ENCODE measurements at regions not wholly inside any gene's neighbourhood (a gene's known extent, or its start where the extent isn't known, plus 50 kb on each side); places are given as distances from the start of the nearest gene placed in this dataset.

- no peaks in the 10 kb centered on the region for H3K79me1 ChIP-seq (ENCODE audit: low read depth in 1 of 2, low read length in 2 of 2)
- BruUV-seq (replicated peaks) = no TSS peak
- H3K27ac ChIP-seq (ENCODE audit: insufficient read depth, low read length) = no peak overlapping the region
- H4K5ac ChIP-seq (ENCODE audit: low read depth, low read length) = no peak overlapping the region
- H3K18ac ChIP-seq (ENCODE audit: low read depth, low read length) = no peak overlapping the region
- no peak overlapping the region for H3K4me3 ChIP-seq (ENCODE audit: insufficient read depth, low read depth, low read length)
- TF ChIP-seq NFE2L2 (IDR thresholded peaks at IDR 0.05; ENCODE audit: low read depth, low read length) = no peak
- TF ChIP-seq POLR2A (IDR thresholded peaks at IDR 0.05; ENCODE audit: low read depth, low read length) = no peak
- peak; percentile 14; the same call in 1 of the 2 replicates for TF ChIP-seq CEBPB (IDR thresholded peaks at IDR 0.05; ENCODE audit: low read depth, low read length)
- TF ChIP-seq BHLHE40 (IDR thresholded peaks at IDR 0.05; ENCODE audit: low read depth, low read length) = no peak
- intact Hi-C loops (cut with micrococcal nuclease) = no loop called here
- H3K56ac ChIP-seq (ENCODE audit: extremely low read depth, insufficient read depth, low read length) = no peak overlapping the region
- H3K14ac ChIP-seq (replicated peaks; ENCODE audit: low read depth, low read length) = no peak overlapping the region
- no peak overlapping the region for H2BK20ac ChIP-seq (ENCODE audit: low read depth, low read length)
- CTCF ChIA-PET = interaction anchor here (0.5 kb wide), 1 partner anchor 1484 kb away, joined by 4 read pairs; no protein-coding TSS in a partner anchor
- H2AFZ ChIP-seq (replicated peaks; ENCODE audit: low read length, poor library complexity) = no peak overlapping the region
- POLR2A ChIA-PET (ENCODE audit: unreplicated experiment) = interaction anchor here (0.5 kb wide), 1 partner anchor 89 kb away, joined by 4 read pairs; no protein-coding TSS in a partner anchor
- dilution Hi-C loops (cut with HindIII; ENCODE audit: low sequenced_read_pairs, unreplicated experiment) = no loop called here
- 58% methylated on average over 2 of the region's 6 CpGs; no CpG with 5 or more reads in 1 of the 2 experiments for WGBS, 2 experiments (ENCODE audit: extremely low coverage in 2 of 2, insufficient read length in 1 of 2)
- in situ Hi-C loops (cut with MboI; ENCODE audit: low sequenced_read_pairs) = no loop called here
- H3K23ac ChIP-seq (ENCODE audit: low read depth, low read length) = no peak overlapping the region
- H3K4ac ChIP-seq (ENCODE audit: low read depth, low read length) = no peak overlapping the region
- H3K27me3 ChIP-seq (ENCODE audit: control insufficient read depth, insufficient read depth, low read length) = no peaks in the 10 kb centered on the region
- H4K8ac ChIP-seq (ENCODE audit: low read depth in 2 of 2, low read length in 2 of 2) = no peak overlapping the region
- no peak overlapping the region for H3K9ac ChIP-seq (ENCODE audit: low read depth, low read length)
- no peak overlapping the region for H3K4me2 ChIP-seq (ENCODE audit: low read depth, low read length)
- no peaks in the 10 kb centered on the region for H4K20me1 ChIP-seq (ENCODE audit: insufficient read depth, low read length)
- peaks cover under 1% of the 10 kb centered on the region; the same call in 1 of the 2 replicates for H3K4me1 ChIP-seq (ENCODE audit: control insufficient read depth, insufficient read depth, low read length)
- no peak overlapping the region for H2BK15ac ChIP-seq (ENCODE audit: low read depth, low read length)
- H2BK120ac ChIP-seq (ENCODE audit: low read depth, low read length) = no peak overlapping the region
- H2AK9ac ChIP-seq (replicated peaks; ENCODE audit: low read depth, low read length, poor library complexity) = no peak overlapping the region
- ATAC-seq (ENCODE audit: low read depth) = no peak
- H2BK5ac ChIP-seq (ENCODE audit: low read depth, low read length, poor library complexity, severe bottlenecking) = no peak overlapping the region
- DNase-seq = peak; percentile 64
- 0 out of 2 replicates have a peak, but pooled peaks cover under 1% of the 10 kb centered on the region for H3K9me1 ChIP-seq (ENCODE audit: insufficient read depth, low read length)
- no peaks in the 10 kb centered on the region for H3K9me3 ChIP-seq (ENCODE audit: control insufficient read depth, insufficient read depth, low read length)
- no peaks in the 10 kb centered on the region for H3K36me3 ChIP-seq (ENCODE audit: control insufficient read depth, insufficient read depth, low read length)
- no peak overlapping the region for H2AK5ac ChIP-seq (ENCODE audit: low read depth, low read length)
- no peak overlapping the region for H4K91ac ChIP-seq (ENCODE audit: insufficient read depth, low read depth, low read length)
Observed at GRCh38 chr6:3900744-3901336, 51.7 kb downstream of the FAM50B start.

Data from IMR-90 (cell line).